Fibroblast of skin of right quadriceps (primary cell): ENCODE measurements at regions not wholly inside any gene's neighbourhood (a gene's known extent, or its start where the extent isn't known, plus 50 kb on each side); places are given as distances from the start of the nearest gene placed in this dataset.

ENCODE experiments used
- DNase-seq: peaks from one replicate; pipeline ENCODE4 v3.0.0-alpha.2; 2013

GRCh38 chr3:176789281-176789705 is 408.0 kb downstream of the TBL1XR1 start:
- DNase-seq: no peak

GRCh38 chr3:176787506-176787905 is 409.8 kb downstream of the TBL1XR1 start:
- DNase-seq: no peak

GRCh38 chr3:176785171-176785570 is 412.1 kb downstream of the TBL1XR1 start:
- no peak for DNase-seq

- DNase-seq: no peak
Observed at GRCh38 chr3:176780766-176781165, 416.5 kb downstream of the TBL1XR1 start.

- no peak for DNase-seq
Observed at GRCh38 chr3:176776622-176777175, 420.6 kb downstream of the TBL1XR1 start.

- no peak for DNase-seq
Observed at GRCh38 chr3:176769547-176770190, 427.6 kb downstream of the TBL1XR1 start.

- DNase-seq: peak; percentile 76
Observed at GRCh38 chr3:176767385-176767784, 429.9 kb downstream of the TBL1XR1 start.

- DNase-seq: no peak
Observed at GRCh38 chr3:176766862-176767261, 430.4 kb downstream of the TBL1XR1 start.

- no peak for DNase-seq
Observed at GRCh38 chr3:176765382-176765900, 431.8 kb downstream of the TBL1XR1 start.

- DNase-seq: no peak
Observed at GRCh38 chr3:176759815-176760506, 437.3 kb downstream of the TBL1XR1 start.

- no peak for DNase-seq
Observed at GRCh38 chr3:176757429-176757828, 439.9 kb downstream of the TBL1XR1 start.

GRCh38 chr3:176755977-176756376 is 441.3 kb downstream of the TBL1XR1 start:
- DNase-seq: no peak

GRCh38 chr3:176755552-176755951 is 441.7 kb downstream of the TBL1XR1 start:
- DNase-seq: no peak

- DNase-seq: no peak
Observed at GRCh38 chr3:176741664-176742047, 455.6 kb downstream of the TBL1XR1 start.

GRCh38 chr3:176740906-176741663 is 456.2 kb downstream of the TBL1XR1 start:
- no peak for DNase-seq

- no peak for DNase-seq
Observed at GRCh38 chr3:176739159-176739558, 458.1 kb downstream of the TBL1XR1 start.

- no peak for DNase-seq
Observed at GRCh38 chr3:176737480-176738110, 459.7 kb downstream of the TBL1XR1 start.

- DNase-seq: no peak
Observed at GRCh38 chr3:176734146-176734545, 463.1 kb downstream of the TBL1XR1 start.

GRCh38 chr3:176724394-176724759 is 472.9 kb downstream of the TBL1XR1 start:
- no peak for DNase-seq

GRCh38 chr3:176723758-176724393 is 473.4 kb downstream of the TBL1XR1 start:
- DNase-seq: no peak

- DNase-seq: no peak
Observed at GRCh38 chr3:176714034-176714433, 483.2 kb downstream of the TBL1XR1 start.

GRCh38 chr3:176712191-176712590 is 485.1 kb downstream of the TBL1XR1 start:
- no peak for DNase-seq
